HL-60 (cell line): ENCODE measurements at regions not wholly inside any gene's neighbourhood (a gene's known extent, or its start where the extent isn't known, plus 50 kb on each side); places are given as distances from the start of the nearest gene placed in this dataset.

Experiments
- CTCF ChIP-seq: IDR thresholded peaks from one replicate; pipeline ENCODE4 v1.5.1; 2011; ENCODE audit warnings: low read length, control low read depth, inconsistent platforms; ENCODE audit not compliant: insufficient read depth
- GABPA ChIP-seq: IDR thresholded peaks from 2 replicates; pipeline ENCODE4 v1.6.1; 2012; ENCODE audit warnings: low read depth
- POLR2AphosphoS5 ChIP-seq: IDR thresholded peaks from 2 replicates; pipeline ENCODE4 v1.6.1; 2012; ENCODE audit warnings: low read depth
- SPI1 ChIP-seq: IDR thresholded peaks from 2 replicates; pipeline ENCODE4 v1.6.1; 2012; ENCODE audit warnings: low read depth, mild to moderate bottlenecking, borderline replicate concordance
- TF ChIP-seq, protein P1 (sequence below): IDR thresholded peaks from 2 replicates; pipeline ENCODE4 v1.6.1; 2012; ENCODE audit warnings: low read depth; ENCODE audit not compliant: insufficient replicate concordance

DNA sequence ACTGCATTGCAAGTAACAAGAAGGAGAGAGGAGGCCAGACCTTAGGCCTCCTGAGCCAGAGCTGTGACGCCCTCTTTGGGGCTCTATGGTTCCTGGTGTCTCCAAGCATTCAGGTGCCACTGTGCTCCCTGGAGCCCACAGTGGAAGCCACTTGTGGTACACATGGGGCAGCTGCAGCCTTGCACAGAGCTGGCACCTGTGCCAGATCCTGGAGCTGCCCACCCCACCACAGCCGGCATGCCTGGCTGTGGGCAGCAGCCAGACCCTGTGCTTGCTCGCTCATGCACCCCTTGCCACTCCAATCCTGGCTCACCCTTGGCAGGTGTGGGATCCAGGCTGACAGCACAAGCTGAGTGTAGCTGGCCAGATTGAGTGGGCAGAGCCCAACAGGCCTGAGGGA, 173.8 kb upstream of the SMIM30 start:
- TF ChIP-seq CTCF (no peak), POLR2AphosphoS5 (no peak), SPI1 (no peak), GABPA (no peak)
- TF ChIP-seq, protein P1, sequence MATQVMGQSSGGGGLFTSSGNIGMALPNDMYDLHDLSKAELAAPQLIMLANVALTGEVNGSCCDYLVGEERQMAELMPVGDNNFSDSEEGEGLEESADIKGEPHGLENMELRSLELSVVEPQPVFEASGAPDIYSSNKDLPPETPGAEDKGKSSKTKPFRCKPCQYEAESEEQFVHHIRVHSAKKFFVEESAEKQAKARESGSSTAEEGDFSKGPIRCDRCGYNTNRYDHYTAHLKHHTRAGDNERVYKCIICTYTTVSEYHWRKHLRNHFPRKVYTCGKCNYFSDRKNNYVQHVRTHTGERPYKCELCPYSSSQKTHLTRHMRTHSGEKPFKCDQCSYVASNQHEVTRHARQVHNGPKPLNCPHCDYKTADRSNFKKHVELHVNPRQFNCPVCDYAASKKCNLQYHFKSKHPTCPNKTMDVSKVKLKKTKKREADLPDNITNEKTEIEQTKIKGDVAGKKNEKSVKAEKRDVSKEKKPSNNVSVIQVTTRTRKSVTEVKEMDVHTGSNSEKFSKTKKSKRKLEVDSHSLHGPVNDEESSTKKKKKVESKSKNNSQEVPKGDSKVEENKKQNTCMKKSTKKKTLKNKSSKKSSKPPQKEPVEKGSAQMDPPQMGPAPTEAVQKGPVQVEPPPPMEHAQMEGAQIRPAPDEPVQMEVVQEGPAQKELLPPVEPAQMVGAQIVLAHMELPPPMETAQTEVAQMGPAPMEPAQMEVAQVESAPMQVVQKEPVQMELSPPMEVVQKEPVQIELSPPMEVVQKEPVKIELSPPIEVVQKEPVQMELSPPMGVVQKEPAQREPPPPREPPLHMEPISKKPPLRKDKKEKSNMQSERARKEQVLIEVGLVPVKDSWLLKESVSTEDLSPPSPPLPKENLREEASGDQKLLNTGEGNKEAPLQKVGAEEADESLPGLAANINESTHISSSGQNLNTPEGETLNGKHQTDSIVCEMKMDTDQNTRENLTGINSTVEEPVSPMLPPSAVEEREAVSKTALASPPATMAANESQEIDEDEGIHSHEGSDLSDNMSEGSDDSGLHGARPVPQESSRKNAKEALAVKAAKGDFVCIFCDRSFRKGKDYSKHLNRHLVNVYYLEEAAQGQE, result no peak
